ENCODE measurements at regions not wholly inside any gene's neighbourhood (a gene's known extent, or its start where the extent isn't known, plus 50 kb on each side); places are given as distances from the start of the nearest gene placed in this dataset.
A peak's percentile ranks its signal among the peaks of the same experiment; 100 is the strongest.

DNA sequence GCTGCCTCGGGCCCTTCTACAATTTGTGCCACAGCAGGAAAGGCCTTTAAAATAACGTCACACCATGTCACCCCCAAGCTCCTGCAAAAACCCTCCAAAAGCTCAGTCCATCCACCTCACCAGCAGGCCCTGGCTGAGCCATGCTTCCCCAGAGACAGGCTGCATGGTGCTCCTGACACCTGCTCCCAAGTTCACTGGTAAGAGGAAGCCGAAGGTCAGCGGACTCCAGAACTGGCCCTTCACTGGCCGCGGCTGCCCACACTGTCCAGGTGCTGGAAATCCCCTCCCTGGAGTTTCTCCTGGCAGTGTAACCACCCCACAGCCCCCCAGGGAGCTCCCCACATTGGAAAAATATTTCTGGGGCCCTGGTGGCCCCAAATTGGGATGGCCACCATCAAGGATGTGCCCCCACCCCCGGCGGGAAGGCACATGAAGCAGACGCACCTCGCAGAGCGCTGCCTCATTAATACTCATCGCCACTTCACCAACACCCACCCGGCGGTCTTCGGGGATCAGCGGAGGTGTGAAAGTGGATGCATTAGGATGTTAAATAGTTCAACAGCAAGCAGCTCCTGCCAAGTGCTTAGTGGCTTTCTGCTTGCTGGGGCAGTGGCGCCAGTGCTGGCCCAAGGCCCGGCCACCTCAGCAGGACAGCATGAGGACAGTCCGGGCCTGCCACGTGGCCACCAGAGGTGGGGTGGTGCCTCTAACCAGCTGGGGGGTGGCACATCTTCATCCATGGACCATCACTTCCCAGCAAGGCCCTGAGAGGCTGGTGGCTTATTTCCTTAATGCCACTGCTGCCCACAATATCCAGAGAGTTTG is 146.1 kb upstream of the IQSEC1 start:
- no peaks in the 10 kb centered on the region for H3K36me3 ChIP-seq (ENCODE audit: low read depth)
- H3K79me2 ChIP-seq (ENCODE audit: insufficient read depth), result no peaks in the 10 kb centered on the region
- H3K4me2 ChIP-seq (ENCODE audit: unreplicated experiment), result no peak overlapping the region
- no peaks in the 10 kb centered on the region for H3K9me3 ChIP-seq (ENCODE audit: low read depth)
- no peak overlapping the region for H2AFZ ChIP-seq
- H3K9me2 ChIP-seq (ENCODE audit: insufficient read depth), result no peaks in the 10 kb centered on the region
- in situ Hi-C loops (cut with MboI), result no loop called here
- no peak overlapping the region for H3K9ac ChIP-seq
- DNase-seq, result no peak
- H3K4me3 ChIP-seq, result no peak overlapping the region
- H3K27ac ChIP-seq, result no peak overlapping the region
- H3K4me1 ChIP-seq (ENCODE audit: insufficient read depth), result no peaks in the 10 kb centered on the region
- no peaks in the 10 kb centered on the region for H3F3A ChIP-seq (ENCODE audit: insufficient read depth)
- TF ChIP-seq EZH2phosphoT487 (IDR thresholded peaks at IDR 0.05; ENCODE audit: insufficient read depth, low read depth) (no peak), EZH2 (IDR thresholded peaks at IDR 0.05; ENCODE audit: insufficient read depth, poor library complexity, severe bottlenecking) (no peak)
- H4K20me1 ChIP-seq (ENCODE audit: insufficient read depth), result no peaks in the 10 kb centered on the region
- 66 to 67% methylated on average over 20 of the region's 20 CpGs for WGBS, 2 experiments (ENCODE audit: low coverage in 1 of 2, low lambda C conversion rate in 2 of 2, missing lambda C conversion rate in 2 of 2)
- H3K27me3 ChIP-seq (replicated peaks; ENCODE audit: insufficient read depth), result no peaks in the 10 kb centered on the region

GRCh38 chr3:13218541-13218908 is 145.3 kb upstream of the IQSEC1 start:
- Histone ChIP-seq H3K79me2 (ENCODE audit: insufficient read depth) (no peaks in the 10 kb centered on the region), H3K4me1 (ENCODE audit: insufficient read depth) (no peaks in the 10 kb centered on the region), H3K9me2 (ENCODE audit: insufficient read depth) (no peaks in the 10 kb centered on the region), H3K9ac (no peak overlapping the region), H3F3A (ENCODE audit: insufficient read depth) (no peaks in the 10 kb centered on the region), H3K27me3 (replicated peaks; ENCODE audit: insufficient read depth) (no peaks in the 10 kb centered on the region), H3K36me3 (ENCODE audit: low read depth) (no peaks in the 10 kb centered on the region), H4K20me1 (ENCODE audit: insufficient read depth) (no peaks in the 10 kb centered on the region), H3K4me3 (no peak overlapping the region), H3K27ac (no peak overlapping the region), H2AFZ (no peak overlapping the region), H3K4me2 (ENCODE audit: unreplicated experiment) (no peak overlapping the region), H3K9me3 (ENCODE audit: low read depth) (no peaks in the 10 kb centered on the region)
- WGBS, 2 experiments (ENCODE audit: low coverage in 1 of 2, low lambda C conversion rate in 2 of 2, missing lambda C conversion rate in 2 of 2), result 47 to 58% methylated on average over 4 of the region's 4 CpGs
- TF ChIP-seq EZH2 (IDR thresholded peaks at IDR 0.05; ENCODE audit: insufficient read depth, poor library complexity, severe bottlenecking), result no peak
- TF ChIP-seq EZH2phosphoT487 (IDR thresholded peaks at IDR 0.05; ENCODE audit: insufficient read depth, low read depth), result no peak
- in situ Hi-C loops (cut with MboI), result no loop called here
- DNase-seq, result no peak

GRCh38 chr3:13217736-13218540 is 144.7 kb upstream of the IQSEC1 start:
- H3K36me3 ChIP-seq (ENCODE audit: low read depth), result no peaks in the 10 kb centered on the region
- no peak overlapping the region for H3K27ac ChIP-seq
- DNase-seq, result peak; percentile 31
- in situ Hi-C loops (cut with MboI), result no loop called here
- H3F3A ChIP-seq (ENCODE audit: insufficient read depth), result no peaks in the 10 kb centered on the region
- H3K4me1 ChIP-seq (ENCODE audit: insufficient read depth), result no peaks in the 10 kb centered on the region
- no peak overlapping the region for H3K4me2 ChIP-seq (ENCODE audit: unreplicated experiment)
- H3K9ac ChIP-seq, result no peak overlapping the region
- TF ChIP-seq EZH2 (IDR thresholded peaks at IDR 0.05; ENCODE audit: insufficient read depth, poor library complexity, severe bottlenecking) (no peak), EZH2phosphoT487 (IDR thresholded peaks at IDR 0.05; ENCODE audit: insufficient read depth, low read depth) (no peak)
- no peaks in the 10 kb centered on the region for H3K79me2 ChIP-seq (ENCODE audit: insufficient read depth)
- no peak overlapping the region for H2AFZ ChIP-seq
- H3K9me2 ChIP-seq (ENCODE audit: insufficient read depth), result no peaks in the 10 kb centered on the region
- H3K9me3 ChIP-seq (ENCODE audit: low read depth), result no peaks in the 10 kb centered on the region
- no peaks in the 10 kb centered on the region for H3K27me3 ChIP-seq (replicated peaks; ENCODE audit: insufficient read depth)
- H3K4me3 ChIP-seq, result no peak overlapping the region
- 63 to 68% methylated on average over 9 of the region's 9 CpGs for WGBS, 2 experiments (ENCODE audit: low coverage in 1 of 2, low lambda C conversion rate in 2 of 2, missing lambda C conversion rate in 2 of 2)
- H4K20me1 ChIP-seq (ENCODE audit: insufficient read depth), result no peaks in the 10 kb centered on the region

DNA sequence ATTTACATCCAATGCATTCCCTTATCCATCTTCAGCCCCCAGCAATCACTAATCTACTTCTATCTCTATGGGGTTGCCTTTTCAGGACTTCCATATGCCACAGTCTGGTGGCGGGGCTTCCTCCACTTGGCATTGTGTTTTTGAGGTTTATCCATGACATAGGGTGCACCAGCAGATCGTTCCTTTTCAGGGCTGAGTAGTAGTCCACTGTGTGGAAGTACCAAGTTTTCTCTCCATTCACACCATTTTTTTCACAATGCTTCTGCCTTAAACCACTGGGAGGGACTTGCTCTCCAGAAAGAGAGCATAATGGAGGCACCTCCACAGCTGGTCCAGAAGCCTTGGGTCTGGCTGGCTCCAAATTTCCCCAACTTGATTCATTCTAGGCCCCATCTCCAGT is 144.0 kb upstream of the IQSEC1 start:
- Histone ChIP-seq H2AFZ (no peak overlapping the region), H3K36me3 (ENCODE audit: low read depth) (no peaks in the 10 kb centered on the region), H3K4me1 (ENCODE audit: insufficient read depth) (no peaks in the 10 kb centered on the region), H3K27me3 (replicated peaks; ENCODE audit: insufficient read depth) (no peaks in the 10 kb centered on the region), H3K9ac (no peak overlapping the region), H3K27ac (no peak overlapping the region), H3K4me3 (no peak overlapping the region), H4K20me1 (ENCODE audit: insufficient read depth) (no peaks in the 10 kb centered on the region), H3K4me2 (ENCODE audit: unreplicated experiment) (no peak overlapping the region), H3K9me3 (ENCODE audit: low read depth) (no peaks in the 10 kb centered on the region), H3K9me2 (ENCODE audit: insufficient read depth) (no peaks in the 10 kb centered on the region), H3F3A (ENCODE audit: insufficient read depth) (no peaks in the 10 kb centered on the region), H3K79me2 (ENCODE audit: insufficient read depth) (no peaks in the 10 kb centered on the region)
- DNase-seq, result no peak
- 27 to 32% methylated on average over 2 of the region's 2 CpGs for WGBS, 2 experiments (ENCODE audit: low coverage in 1 of 2, low lambda C conversion rate in 2 of 2, missing lambda C conversion rate in 2 of 2)
- in situ Hi-C loops (cut with MboI), result no loop called here
- TF ChIP-seq EZH2phosphoT487 (IDR thresholded peaks at IDR 0.05; ENCODE audit: insufficient read depth, low read depth), result no peak
- TF ChIP-seq EZH2 (IDR thresholded peaks at IDR 0.05; ENCODE audit: insufficient read depth, poor library complexity, severe bottlenecking), result no peak
